HepG2 (cell line): ENCODE measurements at regions not wholly inside any gene's neighbourhood (a gene's known extent, or its start where the extent isn't known, plus 50 kb on each side); places are given as distances from the start of the nearest gene placed in this dataset.

Experiments used
- ATAC-seq: fragments of 200-7000 bp; cut with Tn5 transposase; 3 replicates; pipeline ENCODE4 v1.9.1; 2020; ENCODE audit warnings: mild to moderate bottlenecking, moderate library complexity
- BruUV-seq: library from RNA; stranded (reverse); fragments of 400-500 nt; replicated peaks from 2 replicates; lab custom pipeline; 2021; lab: Mats Ljungman, UMichigan
- CTCF ChIA-PET: fragments of 300-600 bp; formaldehyde crosslinking; extraction: SDS; loops from one replicate; lab custom pipeline; 2021; ENCODE audit warnings: low total read pairs, inconsistent platforms, low intra/inter-chr PET ratio; lab: Yijun Ruan, JAX
- POLR2A ChIA-PET: fragments of 350-600 bp; sonication (Branson Sonifier 250); formaldehyde crosslinking; loops from one replicate; lab custom pipeline; 2020; ENCODE audit warnings: antibody characterized with exemption, inconsistent platforms; lab: Yijun Ruan, JAX
- DNase-seq: peaks from one replicate; pipeline ENCODE4 v3.0.0-alpha.2; 2015; ENCODE audit warnings: low spot score
- FAIRE-seq: peaks from 3 replicates; lab custom pipeline; 2011; peaks lifted over from hg19 to GRCh38; lab: Jason Lieb, UNC
- H2AFZ ChIP-seq: one replicate; pipeline ENCODE4 v1.6.1; 2011; ENCODE audit warnings: low read length, inconsistent platforms
- H3K27ac ChIP-seq: fragments of 300-600 bp; 3 replicates; pipeline ENCODE4 v1.8.0; 2011; ENCODE audit warnings: mixed run types, mild to moderate bottlenecking, mixed read lengths, low read length, inconsistent platforms; ENCODE audit not compliant: insufficient read depth; ENCODE audit errors: extremely low read length
- H3K27me3 ChIP-seq, 2 experiments: fragments of 200-600 bp in 1 of 2; 2 replicates in 1 of 2; 3 replicates in 1 of 2; pipeline versions ENCODE4 v1.6.0 to v1.8.0; 2011; ENCODE audit warnings: low read length in 2 of 2, mild to moderate bottlenecking in 2 of 2, moderate library complexity in 2 of 2, inconsistent platforms in 1 of 2; ENCODE audit not compliant: insufficient read depth in 2 of 2, control insufficient read depth in 1 of 2
- H3K36me3 ChIP-seq, 2 experiments: fragments of 200-600 bp in 1 of 2; replicated peaks in 1 of 2; 2 replicates in 1 of 2; 3 replicates in 1 of 2; pipeline versions ENCODE4 v1.5.1 to v1.8.0; 2011; ENCODE audit warnings: low read length in 2 of 2, inconsistent platforms in 1 of 2; ENCODE audit not compliant: insufficient read depth in 2 of 2, control insufficient read depth in 1 of 2
- H3K4me1 ChIP-seq: 2 replicates; pipeline ENCODE4 v1.5.1; 2012; ENCODE audit warnings: low read length, inconsistent platforms; ENCODE audit not compliant: insufficient read depth
- H3K4me2 ChIP-seq: 2 replicates; pipeline ENCODE4 v1.6.0; 2011; ENCODE audit warnings: low read depth, low read length, inconsistent platforms
- H3K4me3 ChIP-seq, 3 experiments: fragments of 200-600 bp in 1 of 3; sonication (generic), shearing (Covaris generic) in 1 of 3; replicated peaks in 1 of 3; 2 replicates each; pipeline ENCODE4 v1.5.1; 2011 to 2016; ENCODE audit warnings: low read length in 3 of 3, inconsistent platforms in 2 of 3, low read depth in 2 of 3, mild to moderate bottlenecking in 2 of 3, control low read depth in 1 of 3, mixed read lengths in 1 of 3; ENCODE audit not compliant: insufficient read depth in 1 of 3
- H3K79me2 ChIP-seq: one replicate; pipeline ENCODE4 v1.6.1; 2011; ENCODE audit warnings: low read length, inconsistent platforms; ENCODE audit not compliant: insufficient read depth
- H3K9ac ChIP-seq: 2 replicates; pipeline ENCODE4 v1.6.0; 2011; ENCODE audit warnings: mild to moderate bottlenecking, low read depth, low read length, inconsistent platforms; ENCODE audit not compliant: insufficient read depth
- H3K9me3 ChIP-seq: 2 replicates; pipeline ENCODE4 v1.5.1; 2012; ENCODE audit warnings: mild to moderate bottlenecking, low read length
- H4K20me1 ChIP-seq: 2 replicates; pipeline ENCODE4 v1.6.0; 2011; ENCODE audit warnings: inconsistent platforms, mild to moderate bottlenecking, low read length, moderate library complexity; ENCODE audit not compliant: insufficient read depth
- FOXA3 ChIP-seq: IDR thresholded peaks from 2 replicates; pipeline ENCODE4 v1.6.1; 2016; ENCODE audit warnings: missing genetic modification reagents, missing compliant biosample characterization
- FOXP1 ChIP-seq, 2 experiments: fragments of 450-650 bp in 1 of 2; IDR thresholded peaks; 2 replicates each; pipeline ENCODE4 v1.6.1; 2017 to 2018; ENCODE audit warnings: antibody characterized with exemption in 1 of 2
- GTF3A ChIP-seq: sonication (generic); formaldehyde crosslinking; conservative IDR thresholded peaks from 2 replicates; pipeline ENCODE4 v1.4.0; 2020; ENCODE audit warnings: mild to moderate bottlenecking, missing genetic modification reagents
- HNRNPLL ChIP-seq: fragments of 200-400 bp; formaldehyde crosslinking; IDR thresholded peaks from 2 replicates; pipeline ENCODE4 v1.6.1; 2017; ENCODE audit warnings: mild to moderate bottlenecking, low read depth, low read length; ENCODE audit not compliant: poor library complexity, severe bottlenecking
- MZF1 ChIP-seq: sonication (generic); formaldehyde crosslinking; IDR thresholded peaks from 2 replicates; pipeline ENCODE4 v1.8.1; 2023; ENCODE audit warnings: mild to moderate bottlenecking, missing genetic modification reagents, borderline replicate concordance
- POGK ChIP-seq: sonication (generic); formaldehyde crosslinking; conservative IDR thresholded peaks from 2 replicates; pipeline ENCODE4 v1.8.0; 2022; ENCODE audit warnings: mild to moderate bottlenecking, moderate library complexity, missing genetic modification reagents
- ZNF329 ChIP-seq: sonication (generic); formaldehyde crosslinking; IDR thresholded peaks from 2 replicates; pipeline ENCODE4 v1.9.0; 2021; ENCODE audit warnings: low read depth, mild to moderate bottlenecking, missing genetic modification reagents
- ZNF615 ChIP-seq: sonication (generic); formaldehyde crosslinking; IDR thresholded peaks from 2 replicates; pipeline ENCODE4 v1.5.0; 2020; ENCODE audit warnings: mild to moderate bottlenecking, missing genetic modification reagents, borderline replicate concordance
- ZSCAN31 ChIP-seq: sonication (generic); formaldehyde crosslinking; IDR thresholded peaks from 2 replicates; pipeline ENCODE4 v1.5.0; 2020; ENCODE audit warnings: low read depth, mild to moderate bottlenecking, missing genetic modification reagents
- ZSCAN5A ChIP-seq: sonication (generic); formaldehyde crosslinking; IDR thresholded peaks from 2 replicates; pipeline ENCODE4 v1.8.0; 2022; ENCODE audit warnings: mild to moderate bottlenecking, missing genetic modification reagents, borderline replicate concordance
- WGBS: methylation state at CpG from one replicate; pipeline ENCODE4 v1.1.6; 2017; ENCODE audit warnings: low lambda C conversion rate; 5-methylcytosine and 5-hydroxymethylcytosine counted together
- in situ Hi-C: cut with HindIII; loops from 2 replicates; pipeline ENCODE4 v1.10.0; 2017; ENCODE audit warnings: low pct_unique_long_range_greater_than_20kb; ENCODE audit not compliant: extremely low pct_ligation_motif_present
- intact Hi-C: fragments of 100-400 bp; cut with micrococcal nuclease; formaldehyde crosslinking; loops from one replicate; pipeline ENCODE4 v1.10.0; 2022; ENCODE audit not compliant: unreplicated experiment

- TF ChIP-seq ZSCAN5A = no peak
- TF ChIP-seq FOXP1 (IDR thresholded peaks at IDR 0.05) = no peak
- TF ChIP-seq FOXP1 (CRISPR knock-in tag; IDR thresholded peaks at IDR 0.05) = no peak
- no peak for TF ChIP-seq ZNF615 (CRISPR knock-in tag)
- TF ChIP-seq ZNF329 = no peak
- TF ChIP-seq ZSCAN31 (CRISPR knock-in tag) = no peak
- no peak for TF ChIP-seq POGK (CRISPR knock-in tag)
- TF ChIP-seq GTF3A (CRISPR knock-in tag) = no peak
- TF ChIP-seq FOXA3 (CRISPR knock-in tag) = no peak
- TF ChIP-seq MZF1 = no peak
- TF ChIP-seq, all 625 proteins: peak for 0
Observed at GRCh38 chr6:79149884-79150283, 71.8 kb upstream of the PHIP start (continued).

- no peak for TF ChIP-seq HNRNPLL
- TF ChIP-seq, all 625 proteins: peak for 0
- Histone ChIP-seq H3K27me3 (no peaks in the 10 kb centered on the region; a peak in 1 of 5 replicates), H3K36me3 (no peaks in the 10 kb centered on the region), H3K4me1 (peaks cover 13% of the 10 kb centered on the region; the same call in 1 of the 2 replicates), H3K27ac (no peak overlapping the region), H2AFZ (no peak overlapping the region), H4K20me1 (no peaks in the 10 kb centered on the region), H3K9ac (no peak overlapping the region), H3K79me2 (no peaks in the 10 kb centered on the region), H3K9me3 (no peaks in the 10 kb centered on the region), H3K4me2 (no peak overlapping the region), H3K4me3 (no peak overlapping the region)
- DNase-seq (no peak), FAIRE-seq (no peak), ATAC-seq (no peak)
- intact Hi-C loops = no loop called here
- in situ Hi-C loops = no loop called here
- 6% methylated on average over 1 of the region's 1 CpG for WGBS
- BruUV-seq = no TSS peak
- POLR2A ChIA-PET = no interaction called here
- CTCF ChIA-PET = no interaction called here
Observed at GRCh38 chr6:79146421-79146820, 68.4 kb upstream of the PHIP start.
